ENCODE measurements at regions not wholly inside any gene's neighbourhood (a gene's known extent, or its start where the extent isn't known, plus 50 kb on each side); places are given as distances from the start of the nearest gene placed in this dataset.

DNA sequence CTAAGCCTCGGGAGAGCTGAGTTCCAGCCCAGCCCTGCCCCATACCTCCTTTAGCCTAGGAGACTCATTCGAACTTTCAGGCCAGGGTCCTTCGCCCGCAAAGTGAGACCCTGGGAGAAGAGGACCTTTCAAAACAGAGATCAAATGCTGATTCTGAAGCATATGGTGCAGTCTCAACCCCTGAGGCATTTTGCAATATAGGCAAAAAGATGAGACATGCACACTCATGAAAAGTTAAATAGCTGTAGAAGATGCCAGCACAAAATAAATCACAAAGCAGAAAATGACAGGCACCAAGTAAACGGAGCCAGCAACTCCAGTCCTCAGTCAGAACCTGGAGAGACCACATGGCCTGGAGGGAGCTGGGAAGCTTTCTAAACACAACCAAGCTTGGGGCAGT is 542.7 kb upstream of the RAB6C start:
- Histone ChIP-seq H3K9me3 (no peaks in the 10 kb centered on the region), H3K4me1 (no peaks in the 10 kb centered on the region), H3K4me3 (ENCODE audit: low read depth, low read length) (no peak overlapping the region), H3K36me3 (ENCODE audit: control insufficient read depth, insufficient read depth, low read length) (no peaks in the 10 kb centered on the region), H3K27me3 (replicated peaks; ENCODE audit: control insufficient read depth, insufficient read depth, low read length) (no peaks in the 10 kb centered on the region)
- H3K27me3 Mint-ChIP-seq (ENCODE audit: insufficient read depth, unreplicated experiment), result peaks cover 5% of the 10 kb centered on the region
- CTCF ChIA-PET, result no interaction called here
- H3K4me3 Mint-ChIP-seq (ENCODE audit: unreplicated experiment), result no peak overlapping the region
- no peaks in the 10 kb centered on the region for H3K36me3 Mint-ChIP-seq (ENCODE audit: insufficient read depth, unreplicated experiment)
- no peak for DNase-seq
- POLR2A ChIA-PET, result no interaction called here
- intact Hi-C loops (cut with micrococcal nuclease; ENCODE audit: unreplicated experiment), result no loop called here
- TF ChIP-seq, protein P1, sequence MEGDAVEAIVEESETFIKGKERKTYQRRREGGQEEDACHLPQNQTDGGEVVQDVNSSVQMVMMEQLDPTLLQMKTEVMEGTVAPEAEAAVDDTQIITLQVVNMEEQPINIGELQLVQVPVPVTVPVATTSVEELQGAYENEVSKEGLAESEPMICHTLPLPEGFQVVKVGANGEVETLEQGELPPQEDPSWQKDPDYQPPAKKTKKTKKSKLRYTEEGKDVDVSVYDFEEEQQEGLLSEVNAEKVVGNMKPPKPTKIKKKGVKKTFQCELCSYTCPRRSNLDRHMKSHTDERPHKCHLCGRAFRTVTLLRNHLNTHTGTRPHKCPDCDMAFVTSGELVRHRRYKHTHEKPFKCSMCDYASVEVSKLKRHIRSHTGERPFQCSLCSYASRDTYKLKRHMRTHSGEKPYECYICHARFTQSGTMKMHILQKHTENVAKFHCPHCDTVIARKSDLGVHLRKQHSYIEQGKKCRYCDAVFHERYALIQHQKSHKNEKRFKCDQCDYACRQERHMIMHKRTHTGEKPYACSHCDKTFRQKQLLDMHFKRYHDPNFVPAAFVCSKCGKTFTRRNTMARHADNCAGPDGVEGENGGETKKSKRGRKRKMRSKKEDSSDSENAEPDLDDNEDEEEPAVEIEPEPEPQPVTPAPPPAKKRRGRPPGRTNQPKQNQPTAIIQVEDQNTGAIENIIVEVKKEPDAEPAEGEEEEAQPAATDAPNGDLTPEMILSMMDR (IDR thresholded peaks at IDR 0.05; ENCODE audit: insufficient read depth in 1 of 2, low read depth in 1 of 2, low read length in 1 of 2, severe bottlenecking in 1 of 2, unreplicated experiment in 1 of 2), result no peak
- no peak overlapping the region for H3K27ac Mint-ChIP-seq (ENCODE audit: unreplicated experiment)
- H3K4me1 Mint-ChIP-seq (ENCODE audit: low read depth, unreplicated experiment), result no peaks in the 10 kb centered on the region
- no TSS peak for BruUV-seq (replicated peaks)
- no peaks in the 10 kb centered on the region for H3K9me3 Mint-ChIP-seq (ENCODE audit: unreplicated experiment)

DNA sequence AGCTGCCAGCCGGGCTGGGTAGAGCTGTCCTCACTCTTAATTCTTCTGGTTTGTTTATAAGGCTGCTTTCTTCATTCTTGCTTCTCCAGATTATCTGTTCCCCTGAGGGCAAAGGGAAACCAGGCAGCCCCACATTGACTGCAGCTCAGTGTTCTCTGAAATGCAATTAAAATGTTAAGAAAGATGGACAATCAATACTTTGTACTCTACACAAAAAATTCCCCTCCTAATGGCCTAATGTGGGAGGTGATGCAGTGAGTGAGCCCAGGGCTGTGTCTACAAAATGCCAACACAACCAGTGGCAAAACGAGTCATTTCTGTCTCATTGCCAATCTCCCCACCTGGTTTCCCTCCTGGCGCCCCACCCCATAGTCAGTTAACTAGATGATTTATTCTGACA is 541.7 kb upstream of the RAB6C start:
- intact Hi-C loops (cut with micrococcal nuclease; ENCODE audit: unreplicated experiment), result no loop called here
- POLR2A ChIA-PET, result no interaction called here
- H3K27me3 ChIP-seq (replicated peaks; ENCODE audit: control insufficient read depth, insufficient read depth, low read length), result no peaks in the 10 kb centered on the region
- no peak overlapping the region for H3K4me3 ChIP-seq (ENCODE audit: low read depth, low read length)
- TF ChIP-seq, protein P1 (IDR thresholded peaks at IDR 0.05; ENCODE audit: insufficient read depth in 1 of 2, low read depth in 1 of 2, low read length in 1 of 2, severe bottlenecking in 1 of 2, unreplicated experiment in 1 of 2), result no peak
- H3K36me3 ChIP-seq (ENCODE audit: control insufficient read depth, insufficient read depth, low read length), result no peaks in the 10 kb centered on the region
- H3K9me3 ChIP-seq, result no peaks in the 10 kb centered on the region
- no peaks in the 10 kb centered on the region for H3K4me1 Mint-ChIP-seq (ENCODE audit: low read depth, unreplicated experiment)
- no peaks in the 10 kb centered on the region for H3K36me3 Mint-ChIP-seq (ENCODE audit: insufficient read depth, unreplicated experiment)
- DNase-seq, result no peak
- no TSS peak for BruUV-seq (replicated peaks)
- CTCF ChIA-PET, result no interaction called here
- H3K4me3 Mint-ChIP-seq (ENCODE audit: unreplicated experiment), result no peak overlapping the region
- H3K9me3 Mint-ChIP-seq (ENCODE audit: unreplicated experiment), result no peaks in the 10 kb centered on the region
- H3K27ac Mint-ChIP-seq (ENCODE audit: unreplicated experiment), result no peak overlapping the region
- peaks cover 7% of the 10 kb centered on the region for H3K27me3 Mint-ChIP-seq (ENCODE audit: insufficient read depth, unreplicated experiment)
- no peaks in the 10 kb centered on the region for H3K4me1 ChIP-seq

DNA sequence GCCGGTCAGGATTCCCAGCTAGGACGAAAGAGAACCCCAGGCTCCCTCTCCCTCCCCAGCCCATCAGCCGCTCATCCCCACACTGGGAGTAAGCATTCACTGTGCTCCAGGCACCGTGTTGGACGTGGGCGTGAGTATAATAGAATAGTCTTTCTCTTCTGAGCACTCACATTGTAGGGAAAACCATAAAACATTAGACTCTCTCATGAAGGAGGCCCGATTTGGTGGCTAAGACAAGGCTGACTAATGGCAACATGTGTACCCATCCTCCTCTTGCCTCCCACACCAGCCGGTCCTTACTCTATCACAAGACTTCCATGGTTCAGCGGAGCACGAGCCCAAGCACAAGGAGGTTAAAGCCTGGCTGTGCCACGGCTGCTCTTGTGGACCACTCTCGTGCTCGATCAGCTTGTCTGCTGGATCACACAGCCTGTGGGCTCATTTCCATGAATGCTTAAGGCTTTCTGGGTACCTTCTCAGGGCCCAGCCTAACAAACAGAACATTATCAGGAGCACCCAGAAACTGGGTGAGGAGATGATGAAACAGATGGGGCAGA is 540.9 kb upstream of the RAB6C start:
- Histone ChIP-seq H3K36me3 (ENCODE audit: control insufficient read depth, insufficient read depth, low read length) (no peaks in the 10 kb centered on the region), H3K4me3 (ENCODE audit: low read depth, low read length) (no peak overlapping the region), H3K4me1 (no peaks in the 10 kb centered on the region), H3K9me3 (no peaks in the 10 kb centered on the region; the same call in 1 of the 2 replicates), H3K27me3 (replicated peaks; ENCODE audit: control insufficient read depth, insufficient read depth, low read length) (no peaks in the 10 kb centered on the region)
- CTCF ChIA-PET, result no interaction called here
- Mint-ChIP-seq H3K4me1 (ENCODE audit: low read depth, unreplicated experiment) (no peaks in the 10 kb centered on the region), H3K27me3 (ENCODE audit: insufficient read depth, unreplicated experiment) (peaks cover 10% of the 10 kb centered on the region), H3K36me3 (ENCODE audit: insufficient read depth, unreplicated experiment) (no peaks in the 10 kb centered on the region), H3K27ac (ENCODE audit: unreplicated experiment) (no peak overlapping the region), H3K9me3 (ENCODE audit: unreplicated experiment) (no peaks in the 10 kb centered on the region), H3K4me3 (ENCODE audit: unreplicated experiment) (no peak overlapping the region)
- POLR2A ChIA-PET, result no interaction called here
- no TSS peak for BruUV-seq (replicated peaks)
- intact Hi-C loops (cut with micrococcal nuclease; ENCODE audit: unreplicated experiment), result no loop called here
- TF ChIP-seq, protein P1 (IDR thresholded peaks at IDR 0.05; ENCODE audit: insufficient read depth in 1 of 2, low read depth in 1 of 2, low read length in 1 of 2, severe bottlenecking in 1 of 2, unreplicated experiment in 1 of 2), result no peak
- no peak for DNase-seq

Measured in Caco-2 (cell line).